ENCODE measurements at regions not wholly inside any gene's neighbourhood (a gene's known extent, or its start where the extent isn't known, plus 50 kb on each side); places are given as distances from the start of the nearest gene placed in this dataset.

DNA sequence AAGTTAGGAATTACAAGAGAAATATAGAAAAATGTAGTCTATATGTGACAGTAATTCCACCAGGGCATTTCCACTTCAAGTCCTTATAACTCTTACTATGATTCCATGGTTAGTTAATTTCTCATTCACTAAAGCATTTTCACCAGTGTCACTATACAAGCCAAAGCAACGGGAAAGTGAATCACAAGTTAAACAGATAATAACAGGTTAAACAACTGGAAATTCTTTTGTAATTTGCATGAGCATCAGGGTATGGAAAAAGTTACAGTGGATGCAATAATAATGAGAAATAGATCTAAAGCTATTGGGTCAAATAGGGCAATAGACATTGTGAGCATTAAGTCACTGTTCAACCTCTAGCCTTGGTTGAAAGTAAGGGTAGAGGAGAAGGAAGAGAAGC, 88.9 kb upstream of the ST6GAL2 start:
- Mint-ChIP-seq H3K4me3 (no peak overlapping the region), H3K27ac (no peak overlapping the region), H3K9me3 (no peaks in the 10 kb centered on the region), H3K27me3 (ENCODE audit: low read depth) (no peaks in the 10 kb centered on the region; the same call in 1 of the 2 replicates), H3K4me1 (no peaks in the 10 kb centered on the region), H3K36me3 (no peaks in the 10 kb centered on the region)
- DNase-seq (ENCODE audit: low spot score) = no peak
- ChIA-PET POLR2A (no interaction called here), CTCF (no interaction called here)
- no peak for TF ChIP-seq TP53 (CRISPR knock-in tag; IDR thresholded peaks at IDR 0.05)
- TF ChIP-seq, protein P1, sequence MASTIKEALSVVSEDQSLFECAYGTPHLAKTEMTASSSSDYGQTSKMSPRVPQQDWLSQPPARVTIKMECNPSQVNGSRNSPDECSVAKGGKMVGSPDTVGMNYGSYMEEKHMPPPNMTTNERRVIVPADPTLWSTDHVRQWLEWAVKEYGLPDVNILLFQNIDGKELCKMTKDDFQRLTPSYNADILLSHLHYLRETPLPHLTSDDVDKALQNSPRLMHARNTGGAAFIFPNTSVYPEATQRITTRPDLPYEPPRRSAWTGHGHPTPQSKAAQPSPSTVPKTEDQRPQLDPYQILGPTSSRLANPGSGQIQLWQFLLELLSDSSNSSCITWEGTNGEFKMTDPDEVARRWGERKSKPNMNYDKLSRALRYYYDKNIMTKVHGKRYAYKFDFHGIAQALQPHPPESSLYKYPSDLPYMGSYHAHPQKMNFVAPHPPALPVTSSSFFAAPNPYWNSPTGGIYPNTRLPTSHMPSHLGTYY (CRISPR knock-in tag; IDR thresholded peaks at IDR 0.05) = no peak
- TF ChIP-seq, protein P2, sequence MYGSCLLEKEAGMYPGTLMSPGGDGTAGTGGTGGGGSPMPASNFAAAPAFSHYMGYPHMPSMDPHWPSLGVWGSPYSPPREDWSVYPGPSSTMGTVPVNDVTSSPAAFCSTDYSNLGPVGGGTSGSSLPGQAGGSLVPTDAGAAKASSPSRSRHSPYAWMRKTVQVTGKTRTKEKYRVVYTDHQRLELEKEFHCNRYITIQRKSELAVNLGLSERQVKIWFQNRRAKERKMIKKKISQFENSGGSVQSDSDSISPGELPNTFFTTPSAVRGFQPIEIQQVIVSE (CRISPR knock-in tag; IDR thresholded peaks at IDR 0.05; ENCODE audit: borderline replicate concordance) = no peak
- no peak for TF ChIP-seq SP1 (CRISPR knock-in tag; conservative IDR thresholded peaks at IDR 0.05)
- TF ChIP-seq, protein P3, sequence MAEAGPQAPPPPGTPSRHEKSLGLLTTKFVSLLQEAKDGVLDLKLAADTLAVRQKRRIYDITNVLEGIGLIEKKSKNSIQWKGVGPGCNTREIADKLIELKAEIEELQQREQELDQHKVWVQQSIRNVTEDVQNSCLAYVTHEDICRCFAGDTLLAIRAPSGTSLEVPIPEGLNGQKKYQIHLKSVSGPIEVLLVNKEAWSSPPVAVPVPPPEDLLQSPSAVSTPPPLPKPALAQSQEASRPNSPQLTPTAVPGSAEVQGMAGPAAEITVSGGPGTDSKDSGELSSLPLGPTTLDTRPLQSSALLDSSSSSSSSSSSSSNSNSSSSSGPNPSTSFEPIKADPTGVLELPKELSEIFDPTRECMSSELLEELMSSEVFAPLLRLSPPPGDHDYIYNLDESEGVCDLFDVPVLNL (CRISPR knock-in tag; IDR thresholded peaks at IDR 0.05; ENCODE audit: borderline replicate concordance, low read depth) = no peak
- TF ChIP-seq, protein P4, sequence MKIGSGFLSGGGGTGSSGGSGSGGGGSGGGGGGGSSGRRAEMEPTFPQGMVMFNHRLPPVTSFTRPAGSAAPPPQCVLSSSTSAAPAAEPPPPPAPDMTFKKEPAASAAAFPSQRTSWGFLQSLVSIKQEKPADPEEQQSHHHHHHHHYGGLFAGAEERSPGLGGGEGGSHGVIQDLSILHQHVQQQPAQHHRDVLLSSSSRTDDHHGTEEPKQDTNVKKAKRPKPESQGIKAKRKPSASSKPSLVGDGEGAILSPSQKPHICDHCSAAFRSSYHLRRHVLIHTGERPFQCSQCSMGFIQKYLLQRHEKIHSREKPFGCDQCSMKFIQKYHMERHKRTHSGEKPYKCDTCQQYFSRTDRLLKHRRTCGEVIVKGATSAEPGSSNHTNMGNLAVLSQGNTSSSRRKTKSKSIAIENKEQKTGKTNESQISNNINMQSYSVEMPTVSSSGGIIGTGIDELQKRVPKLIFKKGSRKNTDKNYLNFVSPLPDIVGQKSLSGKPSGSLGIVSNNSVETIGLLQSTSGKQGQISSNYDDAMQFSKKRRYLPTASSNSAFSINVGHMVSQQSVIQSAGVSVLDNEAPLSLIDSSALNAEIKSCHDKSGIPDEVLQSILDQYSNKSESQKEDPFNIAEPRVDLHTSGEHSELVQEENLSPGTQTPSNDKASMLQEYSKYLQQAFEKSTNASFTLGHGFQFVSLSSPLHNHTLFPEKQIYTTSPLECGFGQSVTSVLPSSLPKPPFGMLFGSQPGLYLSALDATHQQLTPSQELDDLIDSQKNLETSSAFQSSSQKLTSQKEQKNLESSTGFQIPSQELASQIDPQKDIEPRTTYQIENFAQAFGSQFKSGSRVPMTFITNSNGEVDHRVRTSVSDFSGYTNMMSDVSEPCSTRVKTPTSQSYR (CRISPR knock-in tag; IDR thresholded peaks at IDR 0.05) = no peak
- TF ChIP-seq, protein P5, sequence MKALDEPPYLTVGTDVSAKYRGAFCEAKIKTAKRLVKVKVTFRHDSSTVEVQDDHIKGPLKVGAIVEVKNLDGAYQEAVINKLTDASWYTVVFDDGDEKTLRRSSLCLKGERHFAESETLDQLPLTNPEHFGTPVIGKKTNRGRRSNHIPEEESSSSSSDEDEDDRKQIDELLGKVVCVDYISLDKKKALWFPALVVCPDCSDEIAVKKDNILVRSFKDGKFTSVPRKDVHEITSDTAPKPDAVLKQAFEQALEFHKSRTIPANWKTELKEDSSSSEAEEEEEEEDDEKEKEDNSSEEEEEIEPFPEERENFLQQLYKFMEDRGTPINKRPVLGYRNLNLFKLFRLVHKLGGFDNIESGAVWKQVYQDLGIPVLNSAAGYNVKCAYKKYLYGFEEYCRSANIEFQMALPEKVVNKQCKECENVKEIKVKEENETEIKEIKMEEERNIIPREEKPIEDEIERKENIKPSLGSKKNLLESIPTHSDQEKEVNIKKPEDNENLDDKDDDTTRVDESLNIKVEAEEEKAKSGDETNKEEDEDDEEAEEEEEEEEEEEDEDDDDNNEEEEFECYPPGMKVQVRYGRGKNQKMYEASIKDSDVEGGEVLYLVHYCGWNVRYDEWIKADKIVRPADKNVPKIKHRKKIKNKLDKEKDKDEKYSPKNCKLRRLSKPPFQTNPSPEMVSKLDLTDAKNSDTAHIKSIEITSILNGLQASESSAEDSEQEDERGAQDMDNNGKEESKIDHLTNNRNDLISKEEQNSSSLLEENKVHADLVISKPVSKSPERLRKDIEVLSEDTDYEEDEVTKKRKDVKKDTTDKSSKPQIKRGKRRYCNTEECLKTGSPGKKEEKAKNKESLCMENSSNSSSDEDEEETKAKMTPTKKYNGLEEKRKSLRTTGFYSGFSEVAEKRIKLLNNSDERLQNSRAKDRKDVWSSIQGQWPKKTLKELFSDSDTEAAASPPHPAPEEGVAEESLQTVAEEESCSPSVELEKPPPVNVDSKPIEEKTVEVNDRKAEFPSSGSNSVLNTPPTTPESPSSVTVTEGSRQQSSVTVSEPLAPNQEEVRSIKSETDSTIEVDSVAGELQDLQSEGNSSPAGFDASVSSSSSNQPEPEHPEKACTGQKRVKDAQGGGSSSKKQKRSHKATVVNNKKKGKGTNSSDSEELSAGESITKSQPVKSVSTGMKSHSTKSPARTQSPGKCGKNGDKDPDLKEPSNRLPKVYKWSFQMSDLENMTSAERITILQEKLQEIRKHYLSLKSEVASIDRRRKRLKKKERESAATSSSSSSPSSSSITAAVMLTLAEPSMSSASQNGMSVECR (CRISPR knock-in tag; IDR thresholded peaks at IDR 0.05; ENCODE audit: borderline replicate concordance) = no peak
- TF ChIP-seq, protein P6, sequence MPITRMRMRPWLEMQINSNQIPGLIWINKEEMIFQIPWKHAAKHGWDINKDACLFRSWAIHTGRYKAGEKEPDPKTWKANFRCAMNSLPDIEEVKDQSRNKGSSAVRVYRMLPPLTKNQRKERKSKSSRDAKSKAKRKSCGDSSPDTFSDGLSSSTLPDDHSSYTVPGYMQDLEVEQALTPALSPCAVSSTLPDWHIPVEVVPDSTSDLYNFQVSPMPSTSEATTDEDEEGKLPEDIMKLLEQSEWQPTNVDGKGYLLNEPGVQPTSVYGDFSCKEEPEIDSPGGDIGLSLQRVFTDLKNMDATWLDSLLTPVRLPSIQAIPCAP (CRISPR knock-in tag; IDR thresholded peaks at IDR 0.05) = no peak
- TF ChIP-seq HMGA2 (CRISPR knock-in tag; IDR thresholded peaks at IDR 0.05) = no peak
- no peak for TF ChIP-seq EMX1 (CRISPR knock-in tag; IDR thresholded peaks at IDR 0.05)
- TF ChIP-seq IRF2 (CRISPR knock-in tag; IDR thresholded peaks at IDR 0.05; ENCODE audit: borderline replicate concordance, low read depth) = no peak
- TF ChIP-seq CREM (CRISPR knock-in tag; IDR thresholded peaks at IDR 0.05) = no peak
- TF ChIP-seq ESRRA (CRISPR knock-in tag; IDR thresholded peaks at IDR 0.05; ENCODE audit: borderline replicate concordance) = no peak
- no peak for TF ChIP-seq CREB1 (CRISPR knock-in tag; IDR thresholded peaks at IDR 0.05)
- TF ChIP-seq RORB (CRISPR knock-in tag; IDR thresholded peaks at IDR 0.05) = no peak
- TF ChIP-seq, protein P7, sequence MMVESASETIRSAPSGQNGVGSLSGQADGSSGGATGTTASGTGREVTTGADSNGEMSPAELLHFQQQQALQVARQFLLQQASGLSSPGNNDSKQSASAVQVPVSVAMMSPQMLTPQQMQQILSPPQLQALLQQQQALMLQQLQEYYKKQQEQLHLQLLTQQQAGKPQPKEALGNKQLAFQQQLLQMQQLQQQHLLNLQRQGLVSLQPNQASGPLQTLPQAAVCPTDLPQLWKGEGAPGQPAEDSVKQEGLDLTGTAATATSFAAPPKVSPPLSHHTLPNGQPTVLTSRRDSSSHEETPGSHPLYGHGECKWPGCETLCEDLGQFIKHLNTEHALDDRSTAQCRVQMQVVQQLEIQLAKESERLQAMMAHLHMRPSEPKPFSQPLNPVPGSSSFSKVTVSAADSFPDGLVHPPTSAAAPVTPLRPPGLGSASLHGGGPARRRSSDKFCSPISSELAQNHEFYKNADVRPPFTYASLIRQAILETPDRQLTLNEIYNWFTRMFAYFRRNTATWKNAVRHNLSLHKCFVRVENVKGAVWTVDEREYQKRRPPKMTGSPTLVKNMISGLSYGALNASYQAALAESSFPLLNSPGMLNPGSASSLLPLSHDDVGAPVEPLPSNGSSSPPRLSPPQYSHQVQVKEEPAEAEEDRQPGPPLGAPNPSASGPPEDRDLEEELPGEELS (CRISPR knock-in tag; IDR thresholded peaks at IDR 0.05) = no peak
- no peak for TF ChIP-seq NFYB (CRISPR knock-in tag; conservative IDR thresholded peaks at IDR 0.05; ENCODE audit: low read depth)
- TF ChIP-seq, protein P8, sequence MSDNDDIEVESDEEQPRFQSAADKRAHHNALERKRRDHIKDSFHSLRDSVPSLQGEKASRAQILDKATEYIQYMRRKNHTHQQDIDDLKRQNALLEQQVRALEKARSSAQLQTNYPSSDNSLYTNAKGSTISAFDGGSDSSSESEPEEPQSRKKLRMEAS (CRISPR knock-in tag; IDR thresholded peaks at IDR 0.05) = no peak
- no peak for ATAC-seq
